ENCODE measurements at regions not wholly inside any gene's neighbourhood (a gene's known extent, or its start where the extent isn't known, plus 50 kb on each side); places are given as distances from the start of the nearest gene placed in this dataset.
"Not testable (repeated sequence)": the region's sequence is repeated elsewhere in the genome, so short reads cannot be mapped to it uniquely, and the experiment has no call there.

- Histone ChIP-seq H3K36me3 (replicated peaks in 1 of 2; ENCODE audit: insufficient read depth in 1 of 2, low read depth in 2 of 2) (no peaks in the 10 kb centered on the region), H3K4me3 (no peak overlapping the region), H3K4me1 (no peaks in the 10 kb centered on the region), H3K27me3 (no peaks in the 10 kb centered on the region), H3K27ac (no peak overlapping the region), H3K9me3 (no peaks in the 10 kb centered on the region)
- DNase-seq (no peak), ATAC-seq (no peak)
- intact Hi-C loops (cut with DNase I), result no loop called here
- WGBS, 2 donors, result 64 to 68% methylated on average over 6 to 8 of the region's 8 CpGs
- TF ChIP-seq POLR2A (IDR thresholded peaks at IDR 0.05) (no peak), CTCF (IDR thresholded peaks at IDR 0.05) (no peak)
Measured at GRCh38 chr17:64728041-64728695, 66.1 kb upstream of the SMURF2 start.

GRCh38 chr17:64726025-64726424 lies 63.9 kb upstream of the SMURF2 start:
- not testable (repeated sequence) for ATAC-seq, H3K4me1 ChIP-seq

GRCh38 chr17:64724246-64724645 lies 62.1 kb upstream of the SMURF2 start:
- H3K4me1 ChIP-seq; H3K9me3 ChIP-seq; intact Hi-C loops (cut with DNase I); H3K27me3 ChIP-seq; H3K4me3 ChIP-seq; H3K36me3 ChIP-seq (replicated peaks in 1 of 2; ENCODE audit: insufficient read depth in 1 of 2, low read depth in 2 of 2): not testable (repeated sequence)
- DNase-seq (peak in 3 of 4 donors; percentile 32 to 44 (median 33)), ATAC-seq (peak; percentile 69)
- 60 to 72% methylated on average over 7 to 8 of the region's 8 CpGs for whole genome bisulfite sequencing, 2 donors
- peak overlapping the region in 2 of 4 donors; percentile 8 to 37 for H3K27ac ChIP-seq

More at GRCh38 chr17:64726025-64726424, 63.9 kb upstream of the SMURF2 start:
- H3K9me3 ChIP-seq; H3K27me3 ChIP-seq; H3K36me3 ChIP-seq (replicated peaks in 1 of 2; ENCODE audit: insufficient read depth in 1 of 2, low read depth in 2 of 2); DNase-seq; intact Hi-C loops (cut with DNase I); H3K4me3 ChIP-seq; H3K27ac ChIP-seq: not testable (repeated sequence)
- WGBS, 2 donors, result 94 to 97% methylated on average over 5 of the region's 5 CpGs

- ATAC-seq, result no peak
- intact Hi-C loops (cut with DNase I), result no loop called here
- no peaks in the 10 kb centered on the region for H3K4me1 ChIP-seq
- no peaks in the 10 kb centered on the region for H3K36me3 ChIP-seq (replicated peaks in 1 of 2; ENCODE audit: insufficient read depth in 1 of 2, low read depth in 2 of 2)
- peak overlapping the region in 1 of 4 donors; percentile 8 for H3K27ac ChIP-seq
- no peak overlapping the region for H3K4me3 ChIP-seq
- 72 to 77% methylated on average over 2 of the region's 2 CpGs for WGBS, 2 donors
- no peaks in the 10 kb centered on the region for H3K27me3 ChIP-seq
- TF ChIP-seq POLR2A (IDR thresholded peaks at IDR 0.05) (no peak), CTCF (IDR thresholded peaks at IDR 0.05) (no peak)
- H3K9me3 ChIP-seq, result no peaks in the 10 kb centered on the region
- DNase-seq, result no peak
Measured at GRCh38 chr17:64723781-64724180, 61.7 kb upstream of the SMURF2 start.

- H3K27me3 ChIP-seq; H3K27ac ChIP-seq; H3K36me3 ChIP-seq (replicated peaks in 1 of 2; ENCODE audit: insufficient read depth in 1 of 2, low read depth in 2 of 2); H3K4me3 ChIP-seq; ATAC-seq; DNase-seq; H3K4me1 ChIP-seq; intact Hi-C loops (cut with DNase I); H3K9me3 ChIP-seq: not testable (repeated sequence)
- WGBS, 2 donors, result 81 to 94% methylated on average over 1 of the region's 1 CpG
Measured at GRCh38 chr17:64721556-64721955, 59.4 kb upstream of the SMURF2 start.

GRCh38 chr17:64720253-64720652 lies 58.1 kb upstream of the SMURF2 start:
- H3K9me3 ChIP-seq; H3K4me1 ChIP-seq; H3K36me3 ChIP-seq (replicated peaks in 1 of 2; ENCODE audit: insufficient read depth in 1 of 2, low read depth in 2 of 2); intact Hi-C loops (cut with DNase I); H3K27ac ChIP-seq; H3K27me3 ChIP-seq; ATAC-seq; H3K4me3 ChIP-seq: not testable (repeated sequence)
- peak in 1 of 4 donors; percentile 16 for DNase-seq
- 60 to 76% methylated on average over 6 of the region's 6 CpGs for WGBS, 2 donors

GRCh38 chr17:64719517-64719916 lies 57.4 kb upstream of the SMURF2 start:
- H3K27ac ChIP-seq; H3K36me3 ChIP-seq (replicated peaks in 1 of 2; ENCODE audit: insufficient read depth in 1 of 2, low read depth in 2 of 2); DNase-seq; H3K27me3 ChIP-seq; ATAC-seq; intact Hi-C loops (cut with DNase I); H3K4me3 ChIP-seq; H3K9me3 ChIP-seq; H3K4me1 ChIP-seq: not testable (repeated sequence)
- WGBS, 2 donors, result 94 to 95% methylated on average over 4 of the region's 4 CpGs

GRCh38 chr17:64718816-64719215 lies 56.7 kb upstream of the SMURF2 start:
- DNase-seq; intact Hi-C loops (cut with DNase I); H3K27ac ChIP-seq; H3K36me3 ChIP-seq (replicated peaks in 1 of 2; ENCODE audit: insufficient read depth in 1 of 2, low read depth in 2 of 2); H3K9me3 ChIP-seq; H3K4me1 ChIP-seq; ATAC-seq; H3K27me3 ChIP-seq; H3K4me3 ChIP-seq: not testable (repeated sequence)
- 91 to 94% methylated on average over 5 to 6 of the region's 6 CpGs for WGBS, 2 donors
